ENCODE measurements at regions not wholly inside any gene's neighbourhood (a gene's known extent, or its start where the extent isn't known, plus 50 kb on each side); places are given as distances from the start of the nearest gene placed in this dataset.

DNA sequence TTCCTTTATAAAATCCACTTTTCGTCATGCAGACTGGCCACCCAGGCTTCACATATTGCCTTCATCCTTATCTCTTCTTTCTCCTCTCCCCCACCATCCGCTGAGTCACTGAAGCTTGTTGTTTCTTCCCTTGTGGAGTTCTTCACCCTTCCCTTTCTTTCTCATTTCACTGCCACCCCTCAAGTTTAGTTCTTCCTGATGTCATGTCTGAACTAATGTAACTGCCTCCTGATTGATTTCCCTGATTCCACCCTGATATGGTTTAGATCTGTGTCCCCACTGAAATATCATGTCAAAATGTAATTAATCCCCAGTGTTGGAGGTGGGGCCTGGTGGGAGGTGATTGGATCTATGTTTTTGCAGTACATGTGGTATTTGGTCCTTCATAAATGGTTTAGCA lies 151.4 kb downstream of the CPEB2 start:
- peaks cover 25% of the 10 kb centered on the region for H3K4me1 Mint-ChIP-seq
- no peak overlapping the region for H3K4me3 Mint-ChIP-seq

DNA sequence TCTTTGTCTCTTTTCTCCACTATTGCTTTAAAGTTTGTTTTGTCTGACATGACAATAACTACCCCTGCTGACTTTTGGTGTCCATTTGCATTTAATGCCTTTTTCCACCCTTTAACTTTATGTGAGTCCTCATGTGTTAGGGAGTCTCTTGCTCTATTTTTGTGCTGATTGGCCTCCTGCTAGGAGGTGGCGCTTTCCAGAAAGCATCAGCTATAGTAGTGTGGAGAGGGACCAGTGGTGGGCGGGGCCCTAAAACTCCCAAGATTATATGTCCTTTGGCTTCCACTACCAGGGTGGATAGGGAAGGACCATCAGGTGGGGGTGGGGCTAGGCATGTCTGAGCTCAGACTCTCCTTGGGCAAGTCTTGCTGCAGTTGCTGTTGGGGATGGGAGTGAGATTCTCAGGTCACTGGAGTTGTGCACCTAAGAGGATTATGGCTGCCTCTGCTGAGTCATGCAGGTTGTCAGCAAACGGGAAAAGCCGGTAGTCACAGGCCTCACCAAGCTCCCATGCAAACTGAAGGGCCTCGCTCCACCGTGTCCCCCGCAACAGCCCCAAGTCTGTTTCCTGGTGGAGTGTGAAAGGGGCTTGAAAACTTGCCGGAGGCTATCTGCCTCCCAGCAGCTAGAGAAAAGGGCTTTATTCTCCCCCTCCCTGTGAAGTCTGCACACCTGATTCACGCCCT lies 156.3 kb downstream of the CPEB2 start:
- peaks cover 17% of the 10 kb centered on the region for H3K4me1 Mint-ChIP-seq

More for the DNA sequence above, 151.4 kb downstream of the CPEB2 start:
- TF ChIP-seq, protein P1, sequence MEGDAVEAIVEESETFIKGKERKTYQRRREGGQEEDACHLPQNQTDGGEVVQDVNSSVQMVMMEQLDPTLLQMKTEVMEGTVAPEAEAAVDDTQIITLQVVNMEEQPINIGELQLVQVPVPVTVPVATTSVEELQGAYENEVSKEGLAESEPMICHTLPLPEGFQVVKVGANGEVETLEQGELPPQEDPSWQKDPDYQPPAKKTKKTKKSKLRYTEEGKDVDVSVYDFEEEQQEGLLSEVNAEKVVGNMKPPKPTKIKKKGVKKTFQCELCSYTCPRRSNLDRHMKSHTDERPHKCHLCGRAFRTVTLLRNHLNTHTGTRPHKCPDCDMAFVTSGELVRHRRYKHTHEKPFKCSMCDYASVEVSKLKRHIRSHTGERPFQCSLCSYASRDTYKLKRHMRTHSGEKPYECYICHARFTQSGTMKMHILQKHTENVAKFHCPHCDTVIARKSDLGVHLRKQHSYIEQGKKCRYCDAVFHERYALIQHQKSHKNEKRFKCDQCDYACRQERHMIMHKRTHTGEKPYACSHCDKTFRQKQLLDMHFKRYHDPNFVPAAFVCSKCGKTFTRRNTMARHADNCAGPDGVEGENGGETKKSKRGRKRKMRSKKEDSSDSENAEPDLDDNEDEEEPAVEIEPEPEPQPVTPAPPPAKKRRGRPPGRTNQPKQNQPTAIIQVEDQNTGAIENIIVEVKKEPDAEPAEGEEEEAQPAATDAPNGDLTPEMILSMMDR (conservative IDR thresholded peaks at IDR 0.05): no peak
- Mint-ChIP-seq H3K36me3 (ENCODE audit: low read depth) (no peaks in the 10 kb centered on the region), H3K9me3 (peaks cover 9% of the 10 kb centered on the region), H3K27me3 (ENCODE audit: low read depth) (no peaks in the 10 kb centered on the region), H3K27ac (ENCODE audit: unreplicated experiment) (no peak overlapping the region)
- DNase-seq (ENCODE audit: low read depth, low spot score): no peak

DNA sequence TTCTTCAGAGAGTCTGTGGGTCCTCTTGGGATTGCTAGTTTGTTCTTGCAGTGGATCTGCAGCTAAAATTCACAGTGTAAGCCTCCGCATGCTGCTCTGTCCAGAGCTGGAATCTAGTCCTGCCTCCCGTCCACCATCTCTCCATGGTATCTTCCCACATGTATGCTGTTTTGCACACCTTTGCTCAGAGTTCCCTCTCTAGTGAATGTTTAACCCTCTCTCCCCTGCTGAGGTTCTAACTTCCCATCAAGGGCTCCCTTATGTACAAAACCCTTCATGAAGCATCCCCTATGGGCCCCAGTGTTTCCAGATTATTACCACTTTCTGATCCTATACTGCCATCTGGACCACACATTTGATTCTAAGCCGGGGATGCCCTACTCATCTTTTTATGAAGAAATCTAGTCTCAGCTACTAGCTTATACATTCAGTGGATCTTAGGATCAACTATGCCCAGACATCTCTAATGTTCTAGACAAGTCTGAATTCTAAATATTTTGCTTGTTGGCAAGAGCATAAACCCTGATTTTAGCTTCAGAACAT lies 157.3 kb downstream of the CPEB2 start:
- TF ChIP-seq, protein P1 (conservative IDR thresholded peaks at IDR 0.05): no peak
- H3K4me1 Mint-ChIP-seq: peaks cover 17% of the 10 kb centered on the region
- H3K9me3 Mint-ChIP-seq: peaks cover 5% of the 10 kb centered on the region
- H3K36me3 Mint-ChIP-seq (ENCODE audit: low read depth): no peaks in the 10 kb centered on the region
- no peak overlapping the region for H3K27ac Mint-ChIP-seq (ENCODE audit: unreplicated experiment)
- no peaks in the 10 kb centered on the region for H3K27me3 Mint-ChIP-seq (ENCODE audit: low read depth)
- H3K4me3 Mint-ChIP-seq: no peak overlapping the region
- no peak for DNase-seq (ENCODE audit: low read depth, low spot score)

More for the DNA sequence above, 156.3 kb downstream of the CPEB2 start:
- no peak overlapping the region for H3K27ac Mint-ChIP-seq (ENCODE audit: unreplicated experiment)
- H3K4me3 Mint-ChIP-seq: no peak overlapping the region
- no peak for DNase-seq (ENCODE audit: low read depth, low spot score)
- H3K36me3 Mint-ChIP-seq (ENCODE audit: low read depth): no peaks in the 10 kb centered on the region
- TF ChIP-seq, protein P1 (conservative IDR thresholded peaks at IDR 0.05): no peak
- no peaks in the 10 kb centered on the region for H3K27me3 Mint-ChIP-seq (ENCODE audit: low read depth)
- H3K9me3 Mint-ChIP-seq: peaks cover 9% of the 10 kb centered on the region

DNA sequence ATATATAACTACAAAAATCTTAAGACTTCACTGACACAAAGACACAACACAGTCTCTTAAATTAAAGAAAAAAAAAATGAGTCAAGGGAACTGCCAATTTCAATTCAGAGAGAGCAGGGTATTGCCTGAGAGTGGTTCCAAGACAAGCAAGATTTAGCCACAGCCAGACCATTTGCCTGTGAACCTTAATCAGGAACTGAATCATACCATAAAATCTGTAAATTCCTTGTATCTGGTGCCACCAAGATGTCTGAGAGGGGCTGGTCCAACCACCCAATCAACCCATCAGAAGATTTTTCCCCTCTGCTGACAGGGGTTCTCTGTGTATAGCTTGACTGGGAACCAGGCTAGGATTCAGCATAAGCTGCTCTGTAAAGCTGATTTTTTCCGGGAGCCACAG lies 159.2 kb downstream of the CPEB2 start:
- Mint-ChIP-seq H3K9me3 (peaks cover 2% of the 10 kb centered on the region), H3K27ac (ENCODE audit: unreplicated experiment) (no peak overlapping the region), H3K4me1 (peaks cover 17% of the 10 kb centered on the region), H3K27me3 (ENCODE audit: low read depth) (no peaks in the 10 kb centered on the region), H3K36me3 (ENCODE audit: low read depth) (no peaks in the 10 kb centered on the region), H3K4me3 (no peak overlapping the region)
- TF ChIP-seq, protein P1 (conservative IDR thresholded peaks at IDR 0.05): no peak
- no peak for DNase-seq (ENCODE audit: low read depth, low spot score)

DNA sequence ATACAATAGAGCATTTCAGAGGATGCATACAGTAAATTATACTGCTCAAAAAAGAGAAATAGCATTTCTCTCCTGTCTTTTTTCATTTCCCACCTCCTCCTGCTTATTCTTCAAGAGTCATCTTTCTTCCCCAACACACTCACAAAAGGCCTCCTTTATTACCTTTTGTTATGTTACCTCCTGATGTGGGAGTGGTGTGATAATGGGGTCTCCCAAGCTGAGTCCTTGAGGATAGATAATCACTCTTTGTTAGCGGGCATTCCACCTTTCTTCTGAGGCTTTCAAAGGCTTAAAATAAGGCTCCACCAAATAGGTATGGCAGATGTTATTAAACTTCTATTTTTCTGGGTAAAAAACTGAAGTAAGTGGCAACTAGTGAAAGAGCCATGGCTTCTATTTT lies 159.8 kb downstream of the CPEB2 start:
- no peaks in the 10 kb centered on the region for H3K27me3 Mint-ChIP-seq (ENCODE audit: low read depth)
- peaks cover 2% of the 10 kb centered on the region for H3K9me3 Mint-ChIP-seq
- H3K4me1 Mint-ChIP-seq: peaks cover 17% of the 10 kb centered on the region
- no peak overlapping the region for H3K27ac Mint-ChIP-seq (ENCODE audit: unreplicated experiment)
- DNase-seq (ENCODE audit: low read depth, low spot score): no peak
- no peaks in the 10 kb centered on the region for H3K36me3 Mint-ChIP-seq (ENCODE audit: low read depth)
- TF ChIP-seq, protein P1 (conservative IDR thresholded peaks at IDR 0.05): no peak
- H3K4me3 Mint-ChIP-seq: no peak overlapping the region

Measured in neural crest cell (in vitro differentiated cells).